RKO (cell line): ENCODE measurements at regions not wholly inside any gene's neighbourhood (a gene's known extent, or its start where the extent isn't known, plus 50 kb on each side); places are given as distances from the start of the nearest gene placed in this dataset.
A peak's percentile ranks its signal among the peaks of the same experiment; 100 is the strongest.

Experiments used
- DNase-seq: peaks from one replicate; pipeline ENCODE4 v3.0.0-alpha.2; 2016; ENCODE audit warnings: low spot score

DNA sequence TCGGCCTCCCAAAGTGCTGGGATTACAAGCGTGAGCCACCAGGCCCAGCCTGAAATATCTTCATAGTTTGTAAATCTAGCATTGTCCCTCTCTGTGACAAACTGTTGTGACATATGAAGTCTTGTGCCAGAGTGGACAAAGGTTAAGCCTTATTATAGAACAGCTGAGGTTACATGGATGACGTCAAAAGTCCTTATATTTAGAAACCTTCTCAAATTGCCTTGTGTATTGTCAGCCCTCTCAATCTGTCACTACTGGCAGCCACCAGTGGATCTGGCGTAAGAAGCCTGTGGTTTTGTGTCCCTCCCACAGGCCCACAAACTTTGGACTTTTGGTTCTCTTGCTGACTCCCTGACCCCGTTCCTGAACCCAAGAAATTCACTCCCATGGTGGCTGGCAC, 79.4 kb upstream of the CCDC112 start:
- no peak for DNase-seq

DNA sequence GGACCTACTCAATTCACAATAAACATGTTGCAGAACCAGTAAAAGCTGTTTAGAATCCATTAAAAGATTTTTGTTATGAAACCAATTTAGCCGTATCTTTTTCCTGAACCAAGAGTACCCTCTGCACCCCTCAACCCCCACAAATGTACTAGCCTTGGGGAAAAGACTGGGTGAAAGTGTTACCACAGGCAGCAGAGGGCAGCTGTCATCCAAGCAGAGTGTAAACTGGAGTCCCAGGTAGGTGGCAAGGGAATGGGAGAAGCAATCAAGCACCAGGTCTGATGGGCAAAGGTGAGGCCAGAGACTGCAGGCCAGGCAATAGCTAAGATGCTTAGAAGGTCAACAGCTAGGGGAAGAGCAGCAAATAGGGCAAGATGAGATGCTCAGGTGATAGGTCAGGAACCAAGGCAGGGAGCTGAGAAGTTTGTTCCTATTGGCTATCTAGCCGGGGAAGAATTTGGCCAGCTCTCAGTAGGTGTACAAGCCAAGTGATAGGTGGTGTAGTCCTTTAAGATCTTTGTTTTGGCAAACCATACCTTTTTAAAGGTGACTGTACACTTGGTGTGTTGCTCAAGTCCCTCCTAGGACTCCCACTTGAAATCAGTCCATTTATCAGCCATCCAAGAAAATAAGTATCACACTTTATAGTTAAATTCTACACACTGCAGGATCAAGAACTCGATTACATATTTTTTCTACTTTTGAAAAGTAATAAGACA, 77.8 kb upstream of the CCDC112 start:
- DNase-seq: no peak

DNA sequence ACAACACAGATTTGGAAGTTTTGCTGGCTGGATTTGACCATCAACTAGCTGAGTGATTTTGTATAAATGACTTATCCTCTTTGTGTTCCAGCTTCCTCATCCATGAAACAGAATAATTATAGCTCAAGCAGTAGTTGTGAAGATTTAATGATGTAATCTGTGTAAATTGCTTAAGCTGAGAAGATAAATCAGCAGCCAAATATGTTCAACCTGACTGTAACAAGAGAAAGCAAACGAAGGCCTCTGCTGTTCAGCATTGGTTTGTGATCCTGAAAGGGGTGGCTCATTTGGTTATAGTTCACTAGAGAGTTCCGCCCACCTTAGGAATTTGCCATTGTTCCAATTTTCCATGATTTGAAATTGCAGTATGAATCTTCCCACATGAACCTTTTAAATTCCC, 75.7 kb upstream of the CCDC112 start:
- no peak for DNase-seq

DNA sequence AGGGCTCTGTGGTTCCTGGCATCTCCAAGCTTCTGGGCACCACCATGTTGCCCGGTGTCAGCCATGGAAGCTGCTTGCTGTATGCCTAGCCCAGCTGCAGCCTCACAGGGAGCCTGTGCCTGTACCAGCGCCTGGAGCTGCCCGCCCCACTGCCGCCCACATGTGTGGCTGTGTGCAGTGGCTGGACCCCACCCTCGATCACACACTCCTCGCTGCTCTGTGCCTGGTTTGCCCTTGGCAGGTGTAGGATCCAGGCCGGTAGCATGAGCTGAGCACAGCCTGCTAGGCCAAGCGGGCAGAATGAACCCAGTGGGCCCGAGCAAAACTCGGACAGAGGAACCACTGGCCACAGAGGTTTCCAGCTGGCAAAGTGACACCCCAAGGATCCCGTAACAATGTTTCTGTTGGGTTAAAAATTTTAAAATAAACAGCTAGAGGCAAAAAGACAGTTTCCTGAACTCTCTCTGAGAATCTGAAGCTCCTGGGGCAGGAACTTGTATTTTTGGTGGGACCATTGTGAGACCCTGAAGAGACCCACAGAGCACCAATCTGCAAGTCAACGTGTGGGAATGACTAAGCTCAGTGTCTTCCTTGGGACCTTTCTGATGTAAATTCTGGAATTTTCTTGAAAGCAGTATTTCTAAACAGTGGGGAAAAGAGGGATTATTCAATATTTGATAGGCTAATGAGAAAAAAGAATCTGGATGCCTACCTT, 73.1 kb upstream of the CCDC112 start:
- DNase-seq: no peak

DNA sequence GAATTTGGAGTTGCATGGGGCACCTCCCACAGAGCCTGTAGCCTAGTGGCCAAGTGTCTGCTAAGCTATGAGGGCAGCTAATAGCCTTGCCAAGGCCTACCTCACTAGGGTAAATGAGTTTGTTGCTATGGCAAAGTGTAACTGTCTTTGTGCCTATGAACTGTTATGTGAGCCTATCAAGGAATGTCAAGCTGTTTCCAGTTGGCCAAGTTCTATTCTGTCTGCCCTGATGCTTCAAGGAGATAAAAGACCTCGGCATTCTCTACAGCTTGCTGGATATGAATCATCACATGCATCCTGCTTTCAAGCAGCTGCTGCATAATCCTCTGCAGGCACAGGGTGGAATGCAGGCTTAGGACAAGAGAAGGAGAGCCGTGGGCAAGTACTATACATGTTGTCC, 69.8 kb upstream of the CCDC112 start:
- peak; percentile 23 for DNase-seq

DNA sequence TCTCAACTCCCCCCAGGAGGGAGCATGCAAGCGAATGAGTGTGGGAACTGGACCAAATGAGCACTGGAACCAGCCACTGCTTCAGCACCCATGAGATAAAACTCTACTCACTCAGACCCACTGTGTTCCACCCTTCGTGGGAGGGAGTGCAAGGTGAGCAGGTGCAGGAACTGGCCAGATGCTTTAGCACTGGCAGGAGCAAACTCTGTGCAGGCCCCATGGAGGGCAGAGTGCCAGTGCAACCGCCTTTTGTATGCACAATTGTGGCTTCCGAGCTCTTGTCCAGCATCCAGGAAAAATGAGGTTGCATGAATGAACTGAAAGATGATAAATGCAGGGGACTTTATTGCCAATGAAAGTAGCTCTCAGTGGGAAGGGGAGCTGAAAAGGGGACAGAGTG, 67.4 kb upstream of the CCDC112 start:
- no peak for DNase-seq

DNA sequence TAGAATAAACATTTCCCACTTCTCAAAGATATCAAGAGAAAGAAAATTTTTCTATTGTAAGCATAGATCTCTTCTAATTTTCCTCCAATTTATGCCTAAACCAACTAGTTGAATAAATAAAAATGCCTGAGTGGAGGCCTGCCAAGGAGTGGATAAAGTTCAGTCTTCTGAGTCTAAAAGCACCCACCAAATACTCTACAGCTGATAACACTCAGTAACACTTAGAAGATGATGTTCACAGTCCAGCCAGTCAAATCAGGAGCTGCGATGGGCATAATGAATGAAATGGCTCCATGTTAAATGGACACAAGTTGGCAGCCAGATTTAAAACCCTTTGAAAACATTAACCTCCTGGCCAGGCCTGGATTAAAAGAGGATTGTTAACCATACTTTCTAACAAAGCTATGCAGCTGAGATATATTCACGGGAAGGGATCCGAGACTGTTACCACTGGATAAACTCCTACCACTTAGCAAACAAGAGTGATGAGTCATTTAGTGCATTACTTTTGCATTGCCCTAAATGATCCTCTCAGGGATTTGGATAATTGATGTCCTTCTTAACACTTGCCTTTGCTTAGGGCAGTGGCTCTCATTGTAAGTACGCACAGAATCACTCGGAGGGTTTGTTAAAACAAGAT, 63.7 kb upstream of the CCDC112 start:
- no peak for DNase-seq

DNA sequence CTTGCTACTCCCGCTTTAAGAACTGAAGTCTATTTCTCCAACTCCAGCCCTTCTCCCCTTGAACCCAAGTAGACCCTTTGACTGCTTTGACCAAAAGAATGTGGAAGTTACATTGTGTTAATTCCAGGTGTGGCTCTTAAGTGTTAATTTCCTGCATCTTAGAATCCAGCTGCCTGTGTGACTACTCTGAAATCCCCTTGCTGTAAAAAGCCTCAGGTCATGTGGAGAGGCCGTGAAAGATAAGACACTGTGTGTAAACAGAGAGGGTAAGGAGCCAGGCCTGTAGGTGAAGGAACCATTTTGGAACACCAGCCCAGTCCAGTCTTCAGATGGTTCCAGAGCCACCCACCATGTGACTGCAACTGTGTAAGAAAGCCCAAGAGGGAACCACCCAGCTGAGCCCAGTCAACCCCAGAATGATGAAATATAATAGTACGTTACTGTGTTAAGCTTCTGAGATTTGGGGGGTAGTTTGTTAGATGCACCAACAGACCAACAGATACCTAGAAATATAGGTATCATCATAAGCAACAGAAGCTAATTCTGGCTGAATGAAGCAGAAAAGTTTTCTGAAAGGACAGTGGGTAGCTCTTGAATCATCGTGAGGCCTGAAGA, 59.4 kb upstream of the CCDC112 start:
- no peak for DNase-seq

DNA sequence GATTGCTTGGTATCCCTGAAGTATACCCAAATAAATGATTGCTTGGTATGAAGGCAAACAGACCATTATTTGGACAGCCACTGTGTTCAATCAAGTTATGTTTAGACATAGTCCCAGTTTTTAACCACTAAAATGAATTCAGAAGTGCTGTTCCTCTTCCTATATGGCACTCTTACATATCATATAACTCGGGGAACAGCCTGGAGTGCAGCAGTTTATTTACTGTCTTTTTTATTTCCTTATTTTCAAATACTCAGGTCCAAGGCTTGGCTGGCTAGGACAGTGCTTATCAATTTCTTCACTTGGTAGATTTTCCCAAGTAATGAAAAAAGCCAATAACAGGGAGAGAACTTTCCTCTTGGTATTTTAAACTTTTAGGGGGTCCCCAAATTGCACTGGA, 58.6 kb upstream of the CCDC112 start:
- DNase-seq: no peak

DNA sequence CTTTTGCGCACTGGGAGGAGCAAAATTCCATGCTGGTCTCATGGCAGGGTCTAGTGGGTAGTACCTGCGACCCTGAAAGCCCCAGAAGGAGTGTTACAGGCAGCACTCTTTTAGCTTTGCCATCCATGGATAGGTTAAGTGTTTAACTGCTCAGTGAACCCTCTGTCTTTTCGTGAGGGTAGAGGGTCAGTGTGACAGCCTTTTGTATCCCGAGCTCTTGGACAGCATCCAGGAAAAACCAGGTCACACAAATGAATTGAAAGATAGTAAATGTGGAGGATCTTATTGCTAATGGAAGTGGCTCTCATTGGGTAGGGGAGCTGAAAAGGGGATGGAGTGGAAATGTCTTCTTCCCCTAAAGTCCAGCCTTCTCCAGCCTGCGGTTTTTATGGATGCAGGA, 57.8 kb upstream of the CCDC112 start:
- DNase-seq: no peak

DNA sequence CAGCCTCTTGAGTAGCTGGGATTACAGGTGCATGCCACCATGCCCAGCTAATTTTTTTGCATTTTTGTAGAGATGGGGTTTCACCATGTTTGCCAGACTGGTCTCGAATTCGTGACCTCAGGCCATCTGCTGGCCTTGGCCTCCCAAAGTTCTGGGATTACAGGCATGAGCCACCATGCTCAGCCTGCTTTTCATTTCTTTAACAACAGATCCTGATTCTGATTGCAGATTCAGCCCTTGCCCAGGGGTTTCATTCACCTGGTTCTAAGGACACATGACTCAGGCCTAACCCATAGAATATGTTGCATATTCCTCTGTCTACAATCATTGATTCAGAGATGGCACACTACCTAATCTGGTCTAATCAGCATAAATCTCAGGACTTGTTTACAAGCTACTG, 56.1 kb upstream of the CCDC112 start:
- DNase-seq: no peak

DNA sequence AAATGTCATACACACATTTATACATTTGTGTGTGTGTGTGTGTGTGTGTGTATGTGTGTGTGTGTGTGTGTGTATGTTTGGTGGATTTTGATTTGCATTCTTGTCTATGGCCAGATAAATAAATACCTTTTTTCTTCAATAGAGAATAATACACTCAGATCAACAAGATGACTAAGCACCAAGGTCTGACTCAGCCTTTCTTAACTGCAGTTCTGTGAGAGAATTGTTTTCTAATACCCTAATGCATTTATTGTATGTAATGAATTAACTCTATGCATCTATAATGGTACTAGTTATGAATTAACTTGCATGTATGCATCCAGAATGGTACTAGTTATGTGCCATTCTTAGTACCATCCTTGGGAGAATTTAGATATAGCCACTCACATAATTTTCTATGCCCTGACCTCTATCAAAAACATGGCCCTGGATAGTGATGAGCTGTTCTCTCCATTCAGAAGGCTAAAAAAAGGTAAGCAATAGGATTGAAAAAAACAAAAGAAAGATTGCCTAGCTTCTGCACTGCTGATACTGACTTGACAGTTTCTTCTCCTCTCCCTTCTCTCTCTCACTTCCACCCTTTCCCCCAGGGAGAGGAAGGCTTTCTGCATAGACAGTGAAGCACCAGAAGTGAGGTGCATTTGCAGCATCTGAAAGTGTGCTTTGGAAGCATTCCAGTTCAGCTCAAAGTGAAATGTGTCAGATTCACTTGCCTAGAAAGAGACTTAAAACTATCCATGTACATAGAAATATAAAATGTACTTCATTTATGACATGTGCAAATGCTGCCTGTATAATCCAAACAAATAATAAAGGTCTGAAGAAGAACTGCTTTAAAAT, 55.1 kb upstream of the CCDC112 start:
- peak; percentile 52 for DNase-seq

DNA sequence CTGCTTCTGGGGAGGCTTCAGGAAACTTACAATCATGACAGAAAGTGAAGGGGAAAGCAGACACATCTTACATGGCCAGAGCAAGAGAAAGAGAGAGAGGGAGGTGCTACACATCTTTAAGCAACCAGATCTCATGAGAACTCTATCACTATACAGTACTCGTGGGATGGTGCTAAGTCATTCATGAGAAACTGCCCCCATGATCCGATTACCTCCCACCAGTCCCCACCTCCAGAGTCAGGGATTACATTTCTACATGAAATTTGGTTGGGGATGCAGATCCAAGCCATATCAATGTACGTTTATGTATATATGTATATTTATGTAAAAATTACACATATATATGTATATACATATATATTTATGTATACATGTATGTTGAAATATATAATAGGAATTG, 54.4 kb upstream of the CCDC112 start:
- DNase-seq: no peak

DNA sequence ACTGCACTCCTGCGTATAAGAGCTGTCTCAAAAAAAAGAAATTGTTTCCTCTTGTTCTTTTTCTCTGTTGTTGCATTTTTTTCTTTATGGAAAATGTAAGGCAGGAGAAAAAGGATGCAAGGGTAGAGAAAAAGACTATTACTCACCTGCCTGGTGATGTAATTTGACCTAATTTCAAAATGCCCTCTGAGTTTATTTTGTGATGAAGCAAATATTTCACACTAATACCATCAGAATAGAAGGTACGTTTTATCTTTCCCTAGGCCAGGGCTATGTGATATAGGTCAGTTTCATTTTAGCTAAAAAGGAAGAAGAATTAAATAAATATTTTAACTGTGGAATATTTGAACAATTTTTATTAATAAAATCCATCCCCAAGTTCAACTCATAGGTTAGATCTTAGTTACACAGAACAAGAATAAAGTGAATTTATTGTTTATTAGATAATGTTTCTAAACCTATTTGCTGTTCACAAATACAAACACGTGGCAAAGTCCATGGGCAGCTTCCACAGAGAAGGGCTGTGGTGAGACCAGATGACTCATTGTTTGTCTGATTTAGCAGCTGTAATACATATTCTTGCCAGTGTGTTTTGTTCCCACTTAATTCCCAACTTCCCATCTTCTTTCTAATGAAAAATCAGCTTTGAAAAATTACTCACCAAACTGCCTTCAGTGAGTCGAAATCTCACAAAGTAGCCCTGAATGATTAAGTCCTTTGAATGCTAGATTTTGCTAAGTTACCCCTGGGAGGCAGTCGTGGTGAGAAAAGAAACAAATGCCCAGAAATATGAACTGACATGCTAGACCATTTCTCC, 52.8 kb upstream of the CCDC112 start:
- DNase-seq: peak; percentile 86

DNA sequence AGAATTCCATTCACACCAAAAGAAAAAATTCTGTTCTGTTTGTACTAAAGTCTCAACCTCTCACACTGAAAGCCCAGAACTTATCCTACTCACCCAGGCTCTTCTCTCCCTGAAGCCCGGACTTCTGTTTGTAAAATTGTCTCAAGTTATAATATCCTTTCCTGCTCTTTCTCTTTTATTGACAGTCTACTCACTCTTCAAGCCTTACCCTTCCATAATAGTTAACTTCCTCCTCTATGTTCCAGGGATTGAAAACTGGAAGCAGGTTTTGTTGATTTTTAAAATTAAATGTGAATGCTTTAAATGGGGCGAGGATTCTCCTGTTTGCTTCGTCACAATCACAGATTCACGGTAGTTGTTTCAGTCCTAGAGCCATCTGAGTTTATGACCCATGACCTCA, 51.7 kb upstream of the CCDC112 start:
- DNase-seq: no peak
